T47D (cell line): ENCODE measurements at regions not wholly inside any gene's neighbourhood (a gene's known extent, or its start where the extent isn't known, plus 50 kb on each side); places are given as distances from the start of the nearest gene placed in this dataset.
"Not testable (repeated sequence)": the region's sequence is repeated elsewhere in the genome, so short reads cannot be mapped to it uniquely, and the experiment has no call there.

Source experiments
- DNase-seq, 2 experiments: peaks; one replicate each; pipeline versions ENCODE4 v3.0.0 to v3.0.0-alpha.2; 2011 to 2012; ENCODE audit warnings: low read depth in 1 of 2, low spot score in 1 of 2
- JUND ChIP-seq: IDR thresholded peaks from 2 replicates; pipeline ENCODE4 v1.6.1; 2012; ENCODE audit warnings: low read depth
- in situ Hi-C: cut with HindIII; loops from 2 replicates; pipeline ENCODE4 v1.10.0; 2016; ENCODE audit warnings: low sequenced_read_pairs, low pct_unique_long_range_greater_than_20kb

- in situ Hi-C loops = no loop called here
- TF ChIP-seq JUND = no peak
- no peak for DNase-seq
Observed at GRCh38 chr12:38427442-38427841, 110.9 kb downstream of the ALG10B start.

GRCh38 chr12:38431921-38432320 is 115.3 kb downstream of the ALG10B start:
- in situ Hi-C loops = no loop called here
- no peak for DNase-seq
- no peak for TF ChIP-seq JUND

GRCh38 chr12:38441871-38442281 is 125.3 kb downstream of the ALG10B start:
- in situ Hi-C loops = not testable (repeated sequence)

GRCh38 chr12:38445040-38445439 is 128.5 kb downstream of the ALG10B start:
- no peak for DNase-seq
- in situ Hi-C loops = no loop called here
- no peak for TF ChIP-seq JUND

More at GRCh38 chr12:38441871-38442281, 125.3 kb downstream of the ALG10B start:
- DNase-seq = not testable (repeated sequence)

- DNase-seq = no peak
- in situ Hi-C loops = no loop called here
- TF ChIP-seq JUND = no peak
Observed at GRCh38 chr12:38448991-38449390, 132.4 kb downstream of the ALG10B start.

- no peak for TF ChIP-seq JUND
- DNase-seq = no peak
- in situ Hi-C loops = no loop called here
Observed at GRCh38 chr12:38456537-38457120, 140.1 kb downstream of the ALG10B start.

- no peak for TF ChIP-seq JUND
- in situ Hi-C loops = no loop called here
Observed at GRCh38 chr12:38465020-38465419, 148.4 kb downstream of the ALG10B start.

GRCh38 chr12:38469715-38470114 is 153.1 kb downstream of the ALG10B start:
- in situ Hi-C loops = no loop called here
- TF ChIP-seq JUND = no peak
- DNase-seq = no peak

More at GRCh38 chr12:38465020-38465419, 148.4 kb downstream of the ALG10B start:
- no peak for DNase-seq

- DNase-seq = no peak
- TF ChIP-seq JUND = no peak
- in situ Hi-C loops = no loop called here
Observed at GRCh38 chr12:38477340-38478090, 160.9 kb downstream of the ALG10B start.

- no peak for DNase-seq
- TF ChIP-seq JUND = no peak
- in situ Hi-C loops = no loop called here
Observed at GRCh38 chr12:38480594-38480993, 164.0 kb downstream of the ALG10B start.

- TF ChIP-seq JUND = no peak
- in situ Hi-C loops = no loop called here
- no peak for DNase-seq
Observed at GRCh38 chr12:38484821-38485449, 168.4 kb downstream of the ALG10B start.

GRCh38 chr12:38488866-38489265 is 172.3 kb downstream of the ALG10B start:
- DNase-seq = no peak
- in situ Hi-C loops = no loop called here
- TF ChIP-seq JUND = no peak

GRCh38 chr12:38490073-38490472 is 173.5 kb downstream of the ALG10B start:
- no peak for TF ChIP-seq JUND
- in situ Hi-C loops = no loop called here
- DNase-seq = no peak

GRCh38 chr12:38490941-38491340 is 174.4 kb downstream of the ALG10B start:
- no peak for TF ChIP-seq JUND
- in situ Hi-C loops = no loop called here
- no peak for DNase-seq
